ENCODE measurements at regions not wholly inside any gene's neighbourhood (a gene's known extent, or its start where the extent isn't known, plus 50 kb on each side); places are given as distances from the start of the nearest gene placed in this dataset.

GRCh38 chr13:29917650-29918049 is 67.2 kb upstream of the UBL3 start:
- Histone ChIP-seq H3K36me3 (ENCODE audit: insufficient read depth) (no peaks in the 10 kb centered on the region), H3K79me2 (replicated peaks; ENCODE audit: insufficient read depth) (no peaks in the 10 kb centered on the region), H3K27me3 (ENCODE audit: insufficient read depth) (no peaks in the 10 kb centered on the region), H3K4me2 (no peak overlapping the region), H3K9me2 (ENCODE audit: insufficient read depth) (peaks cover 13% of the 10 kb centered on the region), H3K27ac (ENCODE audit: low read depth) (no peak overlapping the region), H3K4me3 (no peak overlapping the region), H3K4me1 (ENCODE audit: insufficient read depth) (no peaks in the 10 kb centered on the region; the same call in 1 of the 2 replicates), H2AFZ (0 out of 2 replicates have a peak overlapping the region, but pooled peaks have one; percentile 18), H4K20me1 (replicated peaks; ENCODE audit: insufficient read depth) (no peaks in the 10 kb centered on the region), H3F3A (replicated peaks; ENCODE audit: low read depth) (no peaks in the 10 kb centered on the region)
- Mint-ChIP-seq H3K27me3 (ENCODE audit: insufficient read depth, low read depth, poor library complexity) (peaks cover 4% of the 10 kb centered on the region), H3K9me3 (no peaks in the 10 kb centered on the region), H3K4me1 (no peaks in the 10 kb centered on the region), H3K4me3 (no peak overlapping the region), H3K36me3 (ENCODE audit: low read depth) (no peaks in the 10 kb centered on the region; the same call in 2 of the 3 replicates), H3K27ac (no peak overlapping the region)
- TF ChIP-seq JUNB (IDR thresholded peaks at IDR 0.05; ENCODE audit: unreplicated experiment): no peak
- TF ChIP-seq EZH2phosphoT487 (IDR thresholded peaks at IDR 0.05; ENCODE audit: unreplicated experiment): no peak
- TF ChIP-seq POLR2AphosphoS5 (IDR thresholded peaks at IDR 0.05; ENCODE audit: low read depth): no peak
- no peak for TF ChIP-seq EZH2 (IDR thresholded peaks at IDR 0.05; ENCODE audit: low read depth, unreplicated experiment)
- no peak for TF ChIP-seq REST (IDR thresholded peaks at IDR 0.05; ENCODE audit: unreplicated experiment)
- TF ChIP-seq STAT1 (IDR thresholded peaks at IDR 0.05; ENCODE audit: unreplicated experiment): no peak
- TF ChIP-seq, protein P1, sequence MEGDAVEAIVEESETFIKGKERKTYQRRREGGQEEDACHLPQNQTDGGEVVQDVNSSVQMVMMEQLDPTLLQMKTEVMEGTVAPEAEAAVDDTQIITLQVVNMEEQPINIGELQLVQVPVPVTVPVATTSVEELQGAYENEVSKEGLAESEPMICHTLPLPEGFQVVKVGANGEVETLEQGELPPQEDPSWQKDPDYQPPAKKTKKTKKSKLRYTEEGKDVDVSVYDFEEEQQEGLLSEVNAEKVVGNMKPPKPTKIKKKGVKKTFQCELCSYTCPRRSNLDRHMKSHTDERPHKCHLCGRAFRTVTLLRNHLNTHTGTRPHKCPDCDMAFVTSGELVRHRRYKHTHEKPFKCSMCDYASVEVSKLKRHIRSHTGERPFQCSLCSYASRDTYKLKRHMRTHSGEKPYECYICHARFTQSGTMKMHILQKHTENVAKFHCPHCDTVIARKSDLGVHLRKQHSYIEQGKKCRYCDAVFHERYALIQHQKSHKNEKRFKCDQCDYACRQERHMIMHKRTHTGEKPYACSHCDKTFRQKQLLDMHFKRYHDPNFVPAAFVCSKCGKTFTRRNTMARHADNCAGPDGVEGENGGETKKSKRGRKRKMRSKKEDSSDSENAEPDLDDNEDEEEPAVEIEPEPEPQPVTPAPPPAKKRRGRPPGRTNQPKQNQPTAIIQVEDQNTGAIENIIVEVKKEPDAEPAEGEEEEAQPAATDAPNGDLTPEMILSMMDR (conservative IDR thresholded peaks at IDR 0.05; ENCODE audit: low read depth in 2 of 2): no peak
- no peak for TF ChIP-seq ZNF114 (CRISPR knock-in tag; IDR thresholded peaks at IDR 0.05)
- TF ChIP-seq, protein P2, sequence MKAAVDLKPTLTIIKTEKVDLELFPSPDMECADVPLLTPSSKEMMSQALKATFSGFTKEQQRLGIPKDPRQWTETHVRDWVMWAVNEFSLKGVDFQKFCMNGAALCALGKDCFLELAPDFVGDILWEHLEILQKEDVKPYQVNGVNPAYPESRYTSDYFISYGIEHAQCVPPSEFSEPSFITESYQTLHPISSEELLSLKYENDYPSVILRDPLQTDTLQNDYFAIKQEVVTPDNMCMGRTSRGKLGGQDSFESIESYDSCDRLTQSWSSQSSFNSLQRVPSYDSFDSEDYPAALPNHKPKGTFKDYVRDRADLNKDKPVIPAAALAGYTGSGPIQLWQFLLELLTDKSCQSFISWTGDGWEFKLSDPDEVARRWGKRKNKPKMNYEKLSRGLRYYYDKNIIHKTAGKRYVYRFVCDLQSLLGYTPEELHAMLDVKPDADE (IDR thresholded peaks at IDR 0.05): no peak
- no peak for TF ChIP-seq CREB1 (CRISPR knock-in tag; IDR thresholded peaks at IDR 0.05; ENCODE audit: low read depth)
- TF ChIP-seq ZNF331 (CRISPR knock-in tag; IDR thresholded peaks at IDR 0.05; ENCODE audit: low read depth): no peak
- TF ChIP-seq NANOG (IDR thresholded peaks at IDR 0.05; ENCODE audit: borderline replicate concordance): no peak
- TF ChIP-seq ZNF462 (CRISPR knock-in tag; IDR thresholded peaks at IDR 0.05): no peak
- ATAC-seq (no peak), DNase-seq (ENCODE audit: low spot score) (no peak)

Data from GM23338 (cell line).